K562 (cell line): ENCODE measurements at regions not wholly inside any gene's neighbourhood (a gene's known extent, or its start where the extent isn't known, plus 50 kb on each side); places are given as distances from the start of the nearest gene placed in this dataset.

Source experiments
- ATAC-seq: fragments of 200-7000 bp; cut with Tn5 transposase; 3 replicates; pipeline ENCODE4 v1.9.1; 2020; ENCODE audit warnings: moderate library complexity
- BruUV-seq: library from RNA; stranded (reverse); fragments of 400-500 nt; replicated peaks from 2 replicates; lab custom pipeline; 2021; lab: Mats Ljungman, UMichigan
- CTCF ChIA-PET: fragments of 300-600 bp; formaldehyde crosslinking; extraction: SDS; loops from one replicate; lab custom pipeline; 2021; ENCODE audit warnings: low intra/inter-chr PET ratio; lab: Yijun Ruan, JAX
- POLR2A ChIA-PET: fragments of 300-600, 350-650 bp; sonication (Branson Sonifier 250); formaldehyde crosslinking; extraction: SDS; loops from one replicate; lab custom pipeline; 2021; ENCODE audit warnings: antibody characterized with exemption, inconsistent platforms; lab: Yijun Ruan, JAX
- DNase-seq, 4 experiments: peaks; one replicate each; pipeline versions ENCODE4 v3.0.0 to v3.0.0-alpha.2; 2011 to 2018; ENCODE audit warnings: low spot score in 3 of 4, mixed read lengths in 3 of 4; ENCODE audit errors: extremely low read depth in 1 of 4
- FAIRE-seq: peaks from 2 replicates; lab custom pipeline; 2011; peaks lifted over from hg19 to GRCh38; lab: Jason Lieb, UNC
- H2AFZ ChIP-seq: 2 replicates; pipeline ENCODE4 v1.6.0; 2011; ENCODE audit warnings: low read depth, low read length, control low read depth, inconsistent platforms
- H3K27ac ChIP-seq: fragments of 200-600 bp; 3 replicates; pipeline ENCODE4 v1.8.0; 2011; ENCODE audit warnings: low read depth, mild to moderate bottlenecking, control low read depth, inconsistent platforms, low read length, moderate library complexity, mixed read lengths; ENCODE audit errors: extremely low read depth
- H3K27me3 ChIP-seq, 2 experiments: fragments of 300-600 bp in 1 of 2; 2 replicates in 1 of 2; 3 replicates in 1 of 2; pipeline versions ENCODE4 v1.6.0 to v1.8.0; 2011; ENCODE audit warnings: inconsistent platforms in 2 of 2, low read length in 2 of 2, mild to moderate bottlenecking in 1 of 2, mixed read lengths in 1 of 2, moderate library complexity in 1 of 2; ENCODE audit not compliant: control insufficient read depth in 2 of 2, insufficient read depth in 2 of 2
- H3K36me3 ChIP-seq: fragments of 300-600 bp; 3 replicates; pipeline ENCODE4 v1.8.0; 2011; ENCODE audit warnings: mild to moderate bottlenecking, low read length, inconsistent platforms; ENCODE audit not compliant: control insufficient read depth, insufficient read depth
- H3K4me1 ChIP-seq, 2 experiments: fragments of 200-600 bp in 1 of 2; replicated peaks in 1 of 2; 2 replicates in 1 of 2; 3 replicates in 1 of 2; pipeline versions ENCODE4 v1.5.1 to v1.8.0; 2011; ENCODE audit warnings: inconsistent platforms in 2 of 2, low read length in 2 of 2, mild to moderate bottlenecking in 1 of 2, mixed read lengths in 1 of 2, moderate library complexity in 1 of 2; ENCODE audit not compliant: control insufficient read depth in 2 of 2, insufficient read depth in 2 of 2
- H3K4me2 ChIP-seq: 2 replicates; pipeline ENCODE4 v1.6.1; 2011; ENCODE audit warnings: low read length, control low read depth, inconsistent platforms, mixed read lengths; ENCODE audit not compliant: insufficient read depth
- H3K4me3 ChIP-seq: fragments of 200-600 bp; sonication (generic), shearing (Covaris generic); 2 replicates; pipeline ENCODE4 v1.5.1; 2016; ENCODE audit warnings: control low read depth, inconsistent platforms
- H3K79me2 ChIP-seq: fragments of 200-600 bp; 3 replicates; pipeline ENCODE4 v1.8.0; 2011; ENCODE audit warnings: low read length, inconsistent platforms; ENCODE audit not compliant: control insufficient read depth, insufficient read depth
- H3K9ac ChIP-seq, 2 experiments: 2 replicates each; pipeline versions ENCODE4 v1.6.0 to v1.6.1; 2011; ENCODE audit warnings: low read depth in 2 of 2, low read length in 2 of 2, control low read depth in 1 of 2, inconsistent platforms in 1 of 2, mild to moderate bottlenecking in 1 of 2, mixed read lengths in 1 of 2; ENCODE audit not compliant: insufficient read depth in 1 of 2
- H3K9me1 ChIP-seq: one replicate; pipeline ENCODE4 v1.6.0; 2011; ENCODE audit warnings: inconsistent platforms, mild to moderate bottlenecking, low read length, moderate library complexity; ENCODE audit not compliant: control insufficient read depth, insufficient read depth
- H3K9me3 ChIP-seq: replicated peaks from 2 replicates; pipeline ENCODE4 v1.5.1; 2011; ENCODE audit warnings: low read depth, low read length, inconsistent platforms; ENCODE audit not compliant: control insufficient read depth, insufficient read depth
- H4K20me1 ChIP-seq: replicated peaks from 2 replicates; pipeline ENCODE4 v1.6.1; 2011; ENCODE audit warnings: low read length, inconsistent platforms, mixed read lengths; ENCODE audit not compliant: control insufficient read depth, insufficient read depth
- MXI1 ChIP-seq: IDR thresholded peaks from 2 replicates; pipeline ENCODE4 v1.6.1; 2011; ENCODE audit warnings: low read depth, mild to moderate bottlenecking, improper control_type of control experiment, low read length
- NELFE ChIP-seq: IDR thresholded peaks from 2 replicates; pipeline ENCODE4 v1.6.1; 2011; ENCODE audit warnings: mild to moderate bottlenecking; ENCODE audit not compliant: insufficient read depth, insufficient read length
- POLR2AphosphoS2 ChIP-seq: IDR thresholded peaks from 2 replicates; pipeline ENCODE4 v1.6.1; 2012; ENCODE audit warnings: low read length, improper control_type of control experiment
- RBM39 ChIP-seq: fragments of 200-400 bp; formaldehyde crosslinking; optimal IDR thresholded peaks from 2 replicates; pipeline ENCODE3; 2018; ENCODE audit warnings: low read depth, low read length
- WGBS: fragments of 100-300 bp; shearing (Covaris generic); methylation state at CpG from one replicate; pipeline ENCODE4 v1.1.6; 2016; ENCODE audit warnings: low coverage, mixed read lengths; ENCODE audit not compliant: insufficient coverage; ENCODE audit errors: missing lambda C conversion rate; 5-methylcytosine and 5-hydroxymethylcytosine counted together
- in situ Hi-C: fragments of 300-500 bp; cut with MboI; formaldehyde crosslinking; loops from 4 replicates; pipeline ENCODE4 v1.15.0; 2018; ENCODE audit warnings: inconsistent platforms, mixed read lengths
- intact Hi-C: fragments of 100-400 bp; cut with micrococcal nuclease; formaldehyde crosslinking; loops from 2 replicates; pipeline ENCODE4 v1.14.2; 2022
- TF ChIP-seq, protein P1 (sequence below), 2 experiments: fragments of 450-650 bp; IDR thresholded peaks; 2 replicates each; pipeline ENCODE4 v1.6.1; 2016; ENCODE audit warnings: mild to moderate bottlenecking in 2 of 2, borderline replicate concordance in 1 of 2, low read depth in 1 of 2, moderate library complexity in 1 of 2

DNA sequence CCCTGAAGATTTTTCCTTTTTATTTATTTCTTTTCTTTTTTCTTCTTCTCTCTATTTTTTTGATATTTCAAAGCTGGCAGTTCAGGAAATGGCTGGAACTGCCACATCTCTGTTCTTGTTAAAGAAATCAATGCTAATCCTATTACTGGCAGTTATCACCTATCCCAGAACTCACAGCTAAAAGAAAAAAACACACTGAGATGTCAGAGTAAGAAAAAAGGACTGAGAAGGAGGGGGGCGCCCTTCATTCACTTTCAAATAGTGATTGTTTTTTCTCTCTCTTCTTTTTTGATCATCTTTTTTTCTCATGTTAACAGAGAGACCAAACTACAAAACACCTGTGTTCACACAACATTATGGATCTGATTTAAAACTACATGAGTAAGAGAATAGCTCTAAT lies 337.1 kb downstream of the IL20RB start:
- POLR2A ChIA-PET = no interaction called here

More for the DNA sequence above, 337.1 kb downstream of the IL20RB start:
- TF ChIP-seq RBM39 (no peak), MXI1 (no peak), POLR2AphosphoS2 (no peak), NELFE (no peak)
- TF ChIP-seq, protein P1, sequence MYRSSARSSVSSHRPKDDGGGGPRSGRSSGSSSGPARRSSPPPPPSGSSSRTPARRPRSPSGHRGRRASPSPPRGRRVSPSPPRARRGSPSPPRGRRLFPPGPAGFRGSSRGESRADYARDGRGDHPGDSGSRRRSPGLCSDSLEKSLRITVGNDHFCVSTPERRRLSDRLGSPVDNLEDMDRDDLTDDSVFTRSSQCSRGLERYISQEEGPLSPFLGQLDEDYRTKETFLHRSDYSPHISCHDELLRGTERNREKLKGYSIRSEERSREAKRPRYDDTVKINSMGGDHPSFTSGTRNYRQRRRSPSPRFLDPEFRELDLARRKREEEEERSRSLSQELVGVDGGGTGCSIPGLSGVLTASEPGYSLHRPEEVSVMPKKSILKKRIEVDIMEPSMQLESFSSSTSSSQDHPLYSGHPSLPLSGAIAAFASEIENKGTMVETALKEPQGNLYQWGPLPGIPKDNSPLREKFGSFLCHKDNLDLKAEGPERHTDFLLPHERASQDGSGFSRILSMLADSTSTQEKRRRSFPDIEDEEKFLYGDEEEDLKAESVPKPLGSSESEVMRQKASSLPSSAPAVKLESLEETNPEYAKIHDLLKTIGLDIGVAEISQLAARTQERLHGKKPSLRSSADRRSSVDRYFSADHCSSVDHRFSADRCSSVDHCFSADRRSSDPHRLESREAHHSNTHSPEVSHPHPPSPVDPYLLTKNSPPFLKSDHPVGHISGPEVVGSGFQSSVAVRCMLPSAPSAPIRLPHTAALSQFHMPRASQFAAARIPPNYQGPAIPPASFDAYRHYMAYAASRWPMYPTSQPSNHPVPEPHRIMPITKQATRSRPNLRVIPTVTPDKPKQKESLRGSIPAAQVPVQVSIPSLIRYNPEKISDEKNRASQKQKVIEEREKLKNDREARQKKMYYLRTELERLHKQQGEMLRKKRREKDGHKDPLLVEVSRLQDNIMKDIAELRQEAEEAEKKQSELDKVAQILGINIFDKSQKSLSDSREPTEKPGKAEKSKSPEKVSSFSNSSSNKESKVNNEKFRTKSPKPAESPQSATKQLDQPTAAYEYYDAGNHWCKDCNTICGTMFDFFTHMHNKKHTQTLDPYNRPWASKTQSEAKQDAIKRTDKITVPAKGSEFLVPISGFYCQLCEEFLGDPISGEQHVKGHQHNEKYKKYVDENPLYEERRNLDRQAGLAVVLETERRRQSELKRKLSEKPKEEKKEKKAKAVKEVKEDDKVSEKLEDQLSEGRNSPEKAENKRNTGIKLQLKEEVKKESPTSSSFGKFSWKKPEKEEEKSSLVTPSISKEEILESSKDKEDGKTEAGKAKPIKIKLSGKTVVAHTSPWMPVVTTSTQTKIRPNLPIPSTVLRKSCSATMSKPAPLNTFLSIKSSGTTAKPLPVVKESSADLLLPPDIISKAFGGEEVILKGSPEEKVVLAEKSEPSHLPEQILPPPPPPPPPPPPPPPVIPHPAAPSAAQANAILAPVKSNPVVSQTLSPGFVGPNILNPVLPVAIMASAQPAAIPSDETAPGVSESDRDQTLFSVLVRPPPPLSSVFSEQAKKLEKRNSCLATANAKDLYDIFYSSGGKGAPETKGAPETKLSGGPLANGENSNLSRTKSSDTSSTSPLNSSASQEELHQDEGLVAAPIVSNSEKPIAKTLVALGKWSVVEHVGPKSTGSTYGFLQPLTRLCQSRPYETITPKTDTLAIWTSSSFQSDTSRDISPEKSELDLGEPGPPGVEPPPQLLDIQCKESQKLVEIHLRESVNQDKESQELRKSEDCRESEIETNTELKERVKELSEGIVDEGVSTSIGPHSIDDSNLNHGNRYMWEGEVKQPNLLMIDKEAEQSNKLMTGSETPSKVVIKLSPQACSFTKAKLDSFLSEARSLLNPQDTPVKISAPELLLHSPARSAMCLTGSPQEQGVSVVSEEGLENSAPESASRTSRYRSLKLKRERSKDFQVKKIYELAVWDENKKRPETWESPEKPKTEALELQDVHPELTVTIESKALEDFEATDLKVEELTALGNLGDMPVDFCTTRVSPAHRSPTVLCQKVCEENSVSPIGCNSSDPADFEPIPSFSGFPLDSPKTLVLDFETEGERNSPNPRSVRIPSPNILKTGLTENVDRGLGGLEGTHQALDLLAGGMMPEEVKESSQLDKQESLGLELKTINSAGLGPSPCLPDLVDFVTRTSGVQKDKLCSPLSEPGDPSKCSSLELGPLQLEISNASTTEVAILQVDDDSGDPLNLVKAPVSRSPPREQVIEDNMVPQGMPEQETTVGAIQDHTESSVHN (IDR thresholded peaks at IDR 0.05; ENCODE audit: borderline replicate concordance in 1 of 2, low read depth in 1 of 2) = no peak
- no peaks in the 10 kb centered on the region for H3K9me1 ChIP-seq
- H3K79me2 ChIP-seq = no peaks in the 10 kb centered on the region
- intact Hi-C loops = no loop called here
- no peaks in the 10 kb centered on the region for H4K20me1 ChIP-seq
- no peaks in the 10 kb centered on the region for H3K27me3 ChIP-seq
- no peak overlapping the region for H3K27ac ChIP-seq
- no peak overlapping the region for H3K4me2 ChIP-seq
- DNase-seq = no peak
- WGBS = 0% methylated on average over 1 of the region's 1 CpG
- in situ Hi-C loops = no loop called here
- H2AFZ ChIP-seq = no peak overlapping the region
- no peaks in the 10 kb centered on the region for H3K9me3 ChIP-seq
- H3K9ac ChIP-seq = no peak overlapping the region
- BruUV-seq = no TSS peak
- FAIRE-seq = no peak
- ATAC-seq = no peak
- H3K4me1 ChIP-seq = no peaks in the 10 kb centered on the region
- no peaks in the 10 kb centered on the region for H3K36me3 ChIP-seq
- CTCF ChIA-PET = no interaction called here
- no peak overlapping the region for H3K4me3 ChIP-seq
